GM18507 (cell line): ENCODE measurements at regions not wholly inside any gene's neighbourhood (a gene's known extent, or its start where the extent isn't known, plus 50 kb on each side); places are given as distances from the start of the nearest gene placed in this dataset.

Source experiments
- DNase-seq: peaks from one replicate; pipeline ENCODE4 v3.0.0; 2011; ENCODE audit warnings: low read depth; ENCODE audit not compliant: insufficient read length; ENCODE audit errors: extremely low spot score
- FAIRE-seq: peaks from 2 replicates; lab custom pipeline; 2011; peaks lifted over from hg19 to GRCh38; lab: Jason Lieb, UNC

GRCh38 chr13:64033921-64034320 is 2618.3 kb upstream of the PCDH20 start:
- DNase-seq (no peak), FAIRE-seq (no peak)

GRCh38 chr13:64029343-64030093 is 2613.9 kb upstream of the PCDH20 start:
- DNase-seq (no peak), FAIRE-seq (no peak)

GRCh38 chr13:64028551-64028950 is 2612.9 kb upstream of the PCDH20 start:
- FAIRE-seq, result no peak
- DNase-seq, result no peak

GRCh38 chr13:64020126-64020525 is 2604.5 kb upstream of the PCDH20 start:
- FAIRE-seq, result no peak
- no peak for DNase-seq

GRCh38 chr13:64007339-64007738 is 2591.7 kb upstream of the PCDH20 start:
- DNase-seq, result no peak
- no peak for FAIRE-seq

- DNase-seq (no peak), FAIRE-seq (no peak)
These were observed 2584.7 kb upstream of the PCDH20 start for GRCh38 chr13:64000321-64000720.

- FAIRE-seq (no peak), DNase-seq (no peak)
These were observed 2584.1 kb upstream of the PCDH20 start for GRCh38 chr13:63999614-64000305.

- FAIRE-seq (no peak), DNase-seq (no peak)
These were observed 2567.7 kb upstream of the PCDH20 start for GRCh38 chr13:63983366-63983765.

- no peak for FAIRE-seq
These were observed 2564.3 kb upstream of the PCDH20 start for GRCh38 chr13:63979951-63980350.

GRCh38 chr13:63972328-63972727 is 2556.7 kb upstream of the PCDH20 start:
- DNase-seq (no peak), FAIRE-seq (no peak)

More at GRCh38 chr13:63979951-63980350, 2564.3 kb upstream of the PCDH20 start:
- DNase-seq, result no peak

GRCh38 chr13:63954683-63955082 is 2539.0 kb upstream of the PCDH20 start:
- no peak for DNase-seq
- no peak for FAIRE-seq

- DNase-seq, result no peak
- no peak for FAIRE-seq
These were observed 2532.4 kb upstream of the PCDH20 start for GRCh38 chr13:63948045-63948444.

GRCh38 chr13:63944911-63945310 is 2529.3 kb upstream of the PCDH20 start:
- no peak for DNase-seq
- FAIRE-seq, result no peak

- no peak for DNase-seq
- no peak for FAIRE-seq
These were observed 2526.7 kb upstream of the PCDH20 start for GRCh38 chr13:63942372-63942771.

- FAIRE-seq (no peak), DNase-seq (no peak)
These were observed 2523.2 kb upstream of the PCDH20 start for GRCh38 chr13:63938851-63939250.

- FAIRE-seq (no peak), DNase-seq (no peak)
These were observed 2494.9 kb upstream of the PCDH20 start for GRCh38 chr13:63910511-63910910.

GRCh38 chr13:63909726-63910375 is 2494.2 kb upstream of the PCDH20 start:
- DNase-seq (no peak), FAIRE-seq (no peak)

- FAIRE-seq (no peak), DNase-seq (no peak)
These were observed 2486.5 kb upstream of the PCDH20 start for GRCh38 chr13:63902141-63902540.

- DNase-seq, result no peak
These were observed 2486.0 kb upstream of the PCDH20 start for GRCh38 chr13:63901630-63902029.

GRCh38 chr13:63900406-63900805 is 2484.8 kb upstream of the PCDH20 start:
- no peak for FAIRE-seq

More at GRCh38 chr13:63901630-63902029, 2486.0 kb upstream of the PCDH20 start:
- no peak for FAIRE-seq

GRCh38 chr13:63896321-63896720 is 2480.7 kb upstream of the PCDH20 start:
- no peak for DNase-seq
- FAIRE-seq, result no peak

More at GRCh38 chr13:63900406-63900805, 2484.8 kb upstream of the PCDH20 start:
- no peak for DNase-seq
